ENCODE measurements at regions not wholly inside any gene's neighbourhood (a gene's known extent, or its start where the extent isn't known, plus 50 kb on each side); places are given as distances from the start of the nearest gene placed in this dataset.

GRCh38 chr13:111480976-111481375 is 160.5 kb downstream of the TEX29 start (continued):
- TF ChIP-seq PRDM15 (CRISPR knock-in tag; IDR thresholded peaks at IDR 0.05) (no peak), RELA (CRISPR knock-in tag; IDR thresholded peaks at IDR 0.05; ENCODE audit: borderline replicate concordance) (no peak), MAX (CRISPR knock-in tag; IDR thresholded peaks at IDR 0.05) (no peak), ATF2 (CRISPR knock-in tag; IDR thresholded peaks at IDR 0.05; ENCODE audit: borderline replicate concordance, low read depth) (no peak), OVOL2 (CRISPR knock-in tag; IDR thresholded peaks at IDR 0.05; ENCODE audit: borderline replicate concordance) (no peak), USF2 (CRISPR knock-in tag; IDR thresholded peaks at IDR 0.05) (no peak)

GRCh38 chr13:111482126-111482525 is 161.7 kb downstream of the TEX29 start:
- Mint-ChIP-seq H3K27me3 (ENCODE audit: low read depth) (no peaks in the 10 kb centered on the region), H3K9me3 (peaks cover 22% of the 10 kb centered on the region), H3K4me3 (no peak overlapping the region), H3K36me3 (peaks cover 14% of the 10 kb centered on the region), H3K4me1 (0 out of 2 replicates have a peak, but pooled peaks cover 4% of the 10 kb centered on the region), H3K27ac (no peak overlapping the region)
- ATAC-seq: no peak
- ChIA-PET POLR2A (no interaction called here), CTCF (interaction anchor here (1.5 kb wide), 1 partner anchor 23 kb away, joined by 4 read pairs; no protein-coding TSS in a partner anchor)
- DNase-seq (ENCODE audit: low spot score): no peak
- no peak for TF ChIP-seq MXD4 (CRISPR knock-in tag; IDR thresholded peaks at IDR 0.05; ENCODE audit: borderline replicate concordance)
- no peak for TF ChIP-seq SP1 (CRISPR knock-in tag; conservative IDR thresholded peaks at IDR 0.05)
- TF ChIP-seq ZNF219 (CRISPR knock-in tag; IDR thresholded peaks at IDR 0.05; ENCODE audit: borderline replicate concordance): no peak
- no peak for TF ChIP-seq NFYB (CRISPR knock-in tag; conservative IDR thresholded peaks at IDR 0.05; ENCODE audit: low read depth)
- TF ChIP-seq USF2 (CRISPR knock-in tag; IDR thresholded peaks at IDR 0.05): no peak
- TF ChIP-seq E2F5 (CRISPR knock-in tag; IDR thresholded peaks at IDR 0.05): no peak
- no peak for TF ChIP-seq RORB (CRISPR knock-in tag; IDR thresholded peaks at IDR 0.05)
- TF ChIP-seq ZNF512 (CRISPR knock-in tag; IDR thresholded peaks at IDR 0.05; ENCODE audit: borderline replicate concordance): no peak
- no peak for TF ChIP-seq MLX (CRISPR knock-in tag; IDR thresholded peaks at IDR 0.05)
- TF ChIP-seq PRDM15 (CRISPR knock-in tag; IDR thresholded peaks at IDR 0.05): no peak
- no peak for TF ChIP-seq AR (CRISPR knock-in tag; IDR thresholded peaks at IDR 0.05)
- no peak for TF ChIP-seq IRF1 (CRISPR knock-in tag; IDR thresholded peaks at IDR 0.05)
- TF ChIP-seq SOX15 (CRISPR knock-in tag; IDR thresholded peaks at IDR 0.05): no peak

Data from WTC11 (cell line).